CD4-positive, CD25-positive, alpha-beta regulatory T cell (primary cell): ENCODE measurements at regions not wholly inside any gene's neighbourhood (a gene's known extent, or its start where the extent isn't known, plus 50 kb on each side); places are given as distances from the start of the nearest gene placed in this dataset.
"Not testable (repeated sequence)": the region's sequence is repeated elsewhere in the genome, so short reads cannot be mapped to it uniquely, and the experiment has no call there.

ENCODE experiments used
- ATAC-seq, 2 donors: fragments of 150-1000 bp; cut with Tn5 transposase; one replicate each; pipeline ENCODE4 v1.10.0; 2021; ENCODE audit warnings: low read depth in 2 of 2, moderate number of reproducible peaks in 2 of 2, moderate library complexity in 1 of 2
- DNase-seq, 3 donors: peaks; one replicate each; pipeline versions ENCODE4 v3.0.0 to v3.0.0-alpha.2; 2012 to 2022; ENCODE audit warnings: mixed read lengths in 1 of 3
- H3K27ac ChIP-seq: one replicate; pipeline ENCODE4 v1.7.0; 2013; ENCODE audit warnings: mild to moderate bottlenecking, low read length; ENCODE audit not compliant: insufficient read depth, poor library complexity, severe bottlenecking
- H3K27me3 ChIP-seq: one replicate; pipeline ENCODE4 v1.7.0; 2013; ENCODE audit warnings: low read length; ENCODE audit not compliant: control insufficient read depth, insufficient read depth
- H3K36me3 ChIP-seq: one replicate; pipeline ENCODE4 v1.7.0; 2013; ENCODE audit warnings: mild to moderate bottlenecking, low read length, moderate library complexity; ENCODE audit not compliant: control insufficient read depth, insufficient read depth
- H3K4me1 ChIP-seq: 2 replicates; pipeline ENCODE4 v1.7.0; 2013; ENCODE audit warnings: mild to moderate bottlenecking, low read length; ENCODE audit not compliant: insufficient read depth, control insufficient read depth, poor library complexity, severe bottlenecking
- H3K4me3 ChIP-seq: one replicate; pipeline ENCODE4 v1.7.0; 2013; ENCODE audit warnings: low read depth, mild to moderate bottlenecking, low read length, moderate library complexity
- H3K9me3 ChIP-seq, 2 experiments: 1 replicate in 1 of 2; 2 replicates in 1 of 2; pipeline ENCODE4 v1.7.0; 2013; ENCODE audit warnings: low read length in 2 of 2, mild to moderate bottlenecking in 1 of 2, moderate library complexity in 1 of 2; ENCODE audit not compliant: control insufficient read depth in 2 of 2
- H3K27ac Mint-ChIP-seq, 3 donors: one replicate each; pipeline ENCODE4 v1.8.0; 2020 to 2022; ENCODE audit warnings: mild to moderate bottlenecking in 3 of 3, mixed read lengths in 3 of 3, moderate library complexity in 2 of 3
- H3K27me3 Mint-ChIP-seq: one replicate; pipeline ENCODE4 v1.8.0; 2022; ENCODE audit warnings: mild to moderate bottlenecking, mixed read lengths
- H3K36me3 Mint-ChIP-seq: one replicate; pipeline ENCODE4 v1.8.0; 2020; ENCODE audit warnings: mixed read lengths
- H3K4me1 Mint-ChIP-seq, 4 donors: one replicate each; pipeline ENCODE4 v1.8.0; 2020 to 2022; ENCODE audit warnings: mixed read lengths in 4 of 4, mild to moderate bottlenecking in 1 of 4
- H3K4me3 Mint-ChIP-seq, 4 donors: one replicate each; pipeline ENCODE4 v1.8.0; 2020 to 2022; ENCODE audit warnings: mild to moderate bottlenecking in 4 of 4, mixed read lengths in 4 of 4, moderate library complexity in 3 of 4
- H3K9me3 Mint-ChIP-seq, 7 donors: one replicate each; pipeline ENCODE4 v1.8.0; 2020 to 2022; ENCODE audit warnings: mixed read lengths in 7 of 7, mild to moderate bottlenecking in 3 of 7, moderate library complexity in 2 of 7

DNA sequence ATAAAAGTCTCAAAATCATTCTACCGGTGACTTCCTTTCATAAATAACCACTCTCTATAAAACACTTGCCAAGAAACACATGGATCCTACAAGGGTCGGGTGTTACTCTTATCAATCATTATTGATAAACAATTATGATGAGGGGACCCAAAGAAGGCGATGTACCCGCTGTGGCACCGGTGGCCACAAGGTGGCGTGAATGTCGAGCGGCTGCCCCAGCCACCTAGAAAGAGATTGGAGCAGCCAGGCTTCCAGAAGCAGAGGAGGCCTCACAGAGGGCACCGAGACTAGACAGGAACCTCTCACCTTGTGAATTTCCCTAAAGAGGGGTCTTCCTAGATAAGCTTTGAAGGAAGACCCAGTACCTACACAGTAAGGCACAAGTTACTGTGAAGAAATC lies 80.5 kb upstream of the GOLGA6L6 start:
- not testable (repeated sequence) for H3K27ac Mint-ChIP-seq, H3K9me3 ChIP-seq, H3K36me3 Mint-ChIP-seq, H3K9me3 Mint-ChIP-seq, H3K27ac ChIP-seq, H3K4me3 Mint-ChIP-seq, H3K36me3 ChIP-seq, H3K4me3 ChIP-seq, DNase-seq, H3K4me1 Mint-ChIP-seq, H3K4me1 ChIP-seq, H3K27me3 Mint-ChIP-seq, H3K27me3 ChIP-seq
- ATAC-seq: peak in 1 of 2 donors; percentile 43

DNA sequence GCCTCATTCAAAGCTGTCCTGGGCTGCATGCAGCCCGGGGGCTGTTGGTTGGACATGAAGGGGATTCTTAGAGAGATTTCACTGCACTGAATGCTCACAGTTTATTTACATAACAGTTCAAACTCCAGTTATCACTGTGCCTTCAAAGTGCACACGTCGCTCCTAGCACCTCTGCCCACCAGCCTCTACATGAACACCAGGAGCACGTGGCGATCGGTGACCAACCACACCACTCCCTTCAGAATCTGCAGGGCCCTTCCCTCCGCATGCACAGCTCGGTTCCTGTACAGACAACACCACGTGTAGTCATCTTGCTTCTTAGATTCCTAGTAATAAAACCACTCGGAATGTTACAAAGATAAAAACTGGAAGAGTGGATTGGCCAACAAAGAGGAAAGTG lies 72.9 kb upstream of the GOLGA6L6 start:
- H3K4me1 ChIP-seq, DNase-seq, H3K27me3 ChIP-seq, H3K27ac Mint-ChIP-seq, H3K4me3 Mint-ChIP-seq, H3K36me3 Mint-ChIP-seq, H3K9me3 Mint-ChIP-seq, H3K9me3 ChIP-seq, H3K36me3 ChIP-seq, H3K4me3 ChIP-seq, ATAC-seq, H3K4me1 Mint-ChIP-seq, H3K27ac ChIP-seq, H3K27me3 Mint-ChIP-seq: not testable (repeated sequence)

DNA sequence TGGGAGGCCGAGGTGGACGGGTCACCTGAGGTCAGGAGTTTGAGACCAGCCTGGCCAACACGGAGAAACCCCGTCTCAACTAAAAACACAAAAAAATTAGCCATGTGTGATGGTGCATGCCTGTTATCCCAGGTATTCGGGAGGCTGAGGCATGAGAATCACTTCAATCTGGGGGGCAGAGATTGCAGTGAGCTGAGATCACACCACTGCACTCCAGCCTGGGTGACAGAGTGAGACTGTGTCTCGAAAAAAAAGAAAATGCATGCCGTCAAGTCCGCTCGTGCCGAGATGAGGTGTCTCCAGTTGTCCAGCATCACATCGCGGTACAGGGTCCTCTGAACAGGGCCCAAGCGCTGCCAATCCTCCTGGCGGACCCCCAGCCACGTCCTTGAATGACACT lies 71.2 kb upstream of the GOLGA6L6 start:
- H3K9me3 ChIP-seq, H3K27me3 Mint-ChIP-seq, H3K4me3 Mint-ChIP-seq, ATAC-seq, H3K4me1 Mint-ChIP-seq, H3K27me3 ChIP-seq, DNase-seq, H3K36me3 Mint-ChIP-seq, H3K4me1 ChIP-seq, H3K4me3 ChIP-seq, H3K27ac Mint-ChIP-seq, H3K36me3 ChIP-seq, H3K9me3 Mint-ChIP-seq, H3K27ac ChIP-seq: not testable (repeated sequence)

DNA sequence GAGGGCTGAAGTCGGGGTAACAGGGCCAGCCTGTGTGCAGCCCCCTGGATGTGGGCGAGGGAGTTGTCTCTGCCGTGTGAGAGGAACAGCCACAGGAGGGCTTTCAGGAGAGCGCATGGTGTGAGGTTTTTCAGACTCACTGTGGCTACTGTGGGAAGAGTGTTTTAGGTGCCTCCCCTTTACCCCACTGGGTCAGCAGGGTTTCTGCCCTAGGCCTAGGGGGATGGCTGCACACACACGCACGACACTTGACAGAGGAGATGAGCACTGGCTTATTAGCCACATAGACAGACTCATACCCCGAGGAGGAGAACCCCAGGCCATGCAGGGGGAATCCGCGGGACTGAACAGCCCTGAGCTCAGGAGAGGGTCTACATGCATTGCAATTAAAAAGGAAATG lies 70.8 kb upstream of the GOLGA6L6 start:
- not testable (repeated sequence) for H3K4me1 Mint-ChIP-seq, H3K4me1 ChIP-seq, ATAC-seq, H3K27ac ChIP-seq, H3K9me3 ChIP-seq, DNase-seq, H3K36me3 Mint-ChIP-seq, H3K4me3 ChIP-seq, H3K27ac Mint-ChIP-seq, H3K27me3 Mint-ChIP-seq, H3K27me3 ChIP-seq, H3K36me3 ChIP-seq, H3K9me3 Mint-ChIP-seq, H3K4me3 Mint-ChIP-seq

DNA sequence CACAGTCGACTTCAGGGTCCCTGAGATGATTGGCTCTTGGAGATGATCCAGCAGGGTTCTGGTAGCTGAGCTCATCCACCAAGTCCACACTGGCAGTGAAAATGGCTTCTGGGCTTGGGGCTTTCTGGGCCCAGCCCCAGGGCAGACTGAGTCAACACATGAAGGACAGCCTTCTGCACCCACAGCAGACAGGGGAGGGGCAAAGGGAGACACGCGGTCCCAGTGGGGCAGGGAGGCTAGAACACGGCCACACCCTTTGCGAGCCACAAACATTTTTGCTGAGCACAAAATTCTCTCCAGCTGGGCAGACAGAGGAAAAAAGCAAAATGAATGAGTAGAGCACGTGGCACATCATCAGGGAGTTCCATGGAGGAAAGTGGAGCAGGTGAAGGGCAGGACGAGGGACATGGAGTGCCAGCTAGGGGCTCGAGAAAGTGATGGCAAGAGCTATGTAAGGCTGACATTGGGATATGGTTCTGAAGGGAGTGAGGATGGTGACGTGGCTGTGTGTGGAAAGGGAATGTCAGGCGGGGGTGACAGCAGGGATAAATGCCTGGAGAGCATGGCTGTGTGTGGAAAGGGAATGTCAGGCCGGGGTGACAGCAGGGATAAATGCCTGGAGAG lies 70.2 kb upstream of the GOLGA6L6 start:
- not testable (repeated sequence) for H3K27me3 ChIP-seq, H3K9me3 Mint-ChIP-seq, H3K4me3 ChIP-seq, ATAC-seq, H3K36me3 Mint-ChIP-seq, H3K27ac ChIP-seq, H3K27me3 Mint-ChIP-seq, H3K4me3 Mint-ChIP-seq, H3K9me3 ChIP-seq, DNase-seq, H3K27ac Mint-ChIP-seq, H3K36me3 ChIP-seq, H3K4me1 Mint-ChIP-seq, H3K4me1 ChIP-seq

DNA sequence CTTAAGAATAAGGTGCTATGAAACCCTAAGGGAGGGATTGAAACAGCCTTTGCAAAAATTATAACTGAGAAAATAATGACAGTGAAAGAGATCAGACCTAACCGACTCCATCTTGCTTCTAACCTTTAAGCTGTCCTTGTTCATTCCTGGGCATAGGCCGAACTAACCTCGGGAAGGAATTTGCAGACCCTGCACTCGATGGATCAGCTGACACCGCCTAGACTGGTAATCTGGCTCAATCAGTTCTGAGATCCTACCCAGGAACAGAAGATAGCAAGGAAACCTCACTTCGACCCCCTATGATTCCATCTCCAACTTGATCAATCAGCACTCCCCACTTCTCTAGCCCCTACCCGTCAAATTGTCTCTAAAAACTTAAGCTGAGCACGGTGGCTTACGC lies 66.6 kb upstream of the GOLGA6L6 start:
- not testable (repeated sequence) for DNase-seq, H3K27me3 ChIP-seq, H3K27ac Mint-ChIP-seq, ATAC-seq, H3K9me3 ChIP-seq, H3K4me1 ChIP-seq, H3K27ac ChIP-seq, H3K4me3 Mint-ChIP-seq, H3K36me3 Mint-ChIP-seq, H3K4me1 Mint-ChIP-seq, H3K9me3 Mint-ChIP-seq, H3K27me3 Mint-ChIP-seq, H3K4me3 ChIP-seq, H3K36me3 ChIP-seq

DNA sequence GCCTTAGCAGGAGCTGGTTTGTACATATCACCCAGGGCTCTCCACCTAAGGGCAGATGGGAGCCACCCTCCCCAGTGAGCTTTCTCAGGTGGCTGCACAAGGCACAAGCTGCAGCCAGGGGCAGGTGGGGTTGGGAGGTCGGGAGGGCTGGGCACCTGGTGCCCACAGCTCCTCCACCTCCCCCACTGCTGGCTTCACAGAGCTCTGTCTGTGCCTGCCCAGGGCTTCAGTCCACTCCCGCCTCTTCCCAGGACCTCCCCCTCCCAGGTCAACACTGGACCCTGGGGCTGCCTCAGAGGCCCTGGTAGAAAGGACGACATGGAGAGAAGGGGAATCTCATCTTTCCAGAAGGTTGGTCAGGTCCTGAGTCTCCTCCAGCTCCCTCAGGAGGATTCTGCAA lies 55.6 kb upstream of the GOLGA6L6 start:
- not testable (repeated sequence) for H3K27me3 ChIP-seq, H3K9me3 ChIP-seq, H3K36me3 Mint-ChIP-seq, H3K4me3 Mint-ChIP-seq, H3K27me3 Mint-ChIP-seq, H3K4me1 ChIP-seq, H3K9me3 Mint-ChIP-seq, H3K27ac ChIP-seq, H3K4me3 ChIP-seq, H3K27ac Mint-ChIP-seq, H3K4me1 Mint-ChIP-seq, H3K36me3 ChIP-seq, DNase-seq, ATAC-seq

DNA sequence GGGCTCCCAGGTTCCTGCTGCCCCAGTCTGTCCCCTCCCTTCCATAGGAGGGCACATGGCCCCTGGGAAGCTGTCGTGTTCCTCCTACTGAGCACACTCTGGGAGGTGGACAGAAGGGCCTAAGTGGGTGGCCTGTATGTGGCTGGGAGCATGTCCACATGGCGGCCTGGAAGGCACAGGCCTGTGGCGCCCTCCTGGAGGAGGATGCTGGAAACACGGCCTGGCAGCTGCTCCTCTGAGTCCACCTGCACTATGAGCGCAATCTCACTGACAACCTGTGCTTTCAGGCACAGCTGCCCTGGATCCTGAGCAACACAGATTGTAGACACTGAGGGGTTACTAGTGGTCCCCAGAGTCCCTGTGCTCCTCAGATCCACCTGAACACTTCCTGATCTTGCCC lies 52.6 kb upstream of the GOLGA6L6 start:
- not testable (repeated sequence) for H3K9me3 Mint-ChIP-seq, H3K27ac Mint-ChIP-seq, H3K27ac ChIP-seq, ATAC-seq, H3K4me1 ChIP-seq, H3K27me3 Mint-ChIP-seq, H3K4me3 ChIP-seq, DNase-seq, H3K27me3 ChIP-seq, H3K36me3 ChIP-seq, H3K36me3 Mint-ChIP-seq, H3K9me3 ChIP-seq, H3K4me1 Mint-ChIP-seq, H3K4me3 Mint-ChIP-seq
